ENCODE measurements at regions not wholly inside any gene's neighbourhood (a gene's known extent, or its start where the extent isn't known, plus 50 kb on each side); places are given as distances from the start of the nearest gene placed in this dataset.

DNA sequence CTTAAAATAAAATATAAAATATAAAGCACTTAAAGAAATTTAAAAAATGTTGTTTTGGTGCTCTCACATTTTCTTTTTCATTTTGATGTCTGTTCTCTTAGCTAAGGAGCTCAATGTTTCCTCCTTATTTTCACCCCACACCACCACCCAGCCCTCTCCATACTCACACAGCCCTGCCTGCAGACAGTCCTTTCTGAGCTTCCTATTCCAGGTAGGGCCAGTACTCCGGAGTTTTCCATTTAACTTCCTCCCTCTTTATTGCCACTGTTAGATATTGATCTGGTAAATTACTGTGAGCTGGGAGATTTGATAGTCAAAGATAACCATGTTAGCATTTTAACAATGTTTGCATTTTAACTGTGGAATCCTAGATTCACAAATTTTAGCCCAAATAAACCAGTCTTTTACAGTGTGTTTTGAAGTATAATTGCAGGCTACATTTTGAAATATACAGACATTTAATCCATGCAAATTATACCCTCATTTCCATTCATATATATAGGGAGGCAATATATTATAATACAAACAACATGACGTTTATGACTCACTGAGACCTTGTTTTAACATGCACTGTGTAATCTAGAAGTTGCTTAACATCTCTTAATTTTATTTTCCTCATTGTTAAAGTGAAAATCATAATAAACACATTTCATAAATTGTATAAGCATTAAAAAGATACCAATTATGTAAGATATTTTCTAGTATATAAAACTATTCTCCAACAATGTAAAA lies 927.1 kb downstream of the NR2F1-AS1 start:
- H3K4me1 Mint-ChIP-seq: no peaks in the 10 kb centered on the region
- H3K4me2 ChIP-seq (replicated peaks; ENCODE audit: low read depth, low read length, poor library complexity, severe bottlenecking): no peak overlapping the region
- H4K20me1 ChIP-seq (ENCODE audit: control insufficient read depth, insufficient read depth, low read length, poor library complexity, severe bottlenecking): no peaks in the 10 kb centered on the region
- H3K9ac ChIP-seq (ENCODE audit: low read length): no peak overlapping the region
- DNase-seq (no peak), ATAC-seq (ENCODE audit: low read depth) (no peak)
- H3K4me3 ChIP-seq (ENCODE audit: control extremely low read depth in 1 of 5, extremely low read depth in 1 of 5, insufficient read depth in 1 of 5, low read depth in 2 of 5, low read length in 4 of 5): no peak overlapping the region
- CTCF ChIA-PET: no interaction called here
- no peak overlapping the region for H3K4me3 Mint-ChIP-seq
- H3K9me3 Mint-ChIP-seq (ENCODE audit: insufficient read depth): no peaks in the 10 kb centered on the region
- TF ChIP-seq, protein P1, sequence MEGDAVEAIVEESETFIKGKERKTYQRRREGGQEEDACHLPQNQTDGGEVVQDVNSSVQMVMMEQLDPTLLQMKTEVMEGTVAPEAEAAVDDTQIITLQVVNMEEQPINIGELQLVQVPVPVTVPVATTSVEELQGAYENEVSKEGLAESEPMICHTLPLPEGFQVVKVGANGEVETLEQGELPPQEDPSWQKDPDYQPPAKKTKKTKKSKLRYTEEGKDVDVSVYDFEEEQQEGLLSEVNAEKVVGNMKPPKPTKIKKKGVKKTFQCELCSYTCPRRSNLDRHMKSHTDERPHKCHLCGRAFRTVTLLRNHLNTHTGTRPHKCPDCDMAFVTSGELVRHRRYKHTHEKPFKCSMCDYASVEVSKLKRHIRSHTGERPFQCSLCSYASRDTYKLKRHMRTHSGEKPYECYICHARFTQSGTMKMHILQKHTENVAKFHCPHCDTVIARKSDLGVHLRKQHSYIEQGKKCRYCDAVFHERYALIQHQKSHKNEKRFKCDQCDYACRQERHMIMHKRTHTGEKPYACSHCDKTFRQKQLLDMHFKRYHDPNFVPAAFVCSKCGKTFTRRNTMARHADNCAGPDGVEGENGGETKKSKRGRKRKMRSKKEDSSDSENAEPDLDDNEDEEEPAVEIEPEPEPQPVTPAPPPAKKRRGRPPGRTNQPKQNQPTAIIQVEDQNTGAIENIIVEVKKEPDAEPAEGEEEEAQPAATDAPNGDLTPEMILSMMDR (IDR thresholded peaks at IDR 0.05): no peak
- TF ChIP-seq EZH2 (IDR thresholded peaks at IDR 0.05; ENCODE audit: borderline replicate concordance, insufficient read depth, low read depth, low read length, poor library complexity, severe bottlenecking): no peak
- no peaks in the 10 kb centered on the region for H3K27me3 ChIP-seq (replicated peaks in 1 of 4; ENCODE audit: control extremely low read depth in 1 of 4, control insufficient read depth in 3 of 4, insufficient read depth in 4 of 4, low read length in 3 of 4)
- H2AFZ ChIP-seq (ENCODE audit: insufficient read depth, low read depth, low read length, poor library complexity, severe bottlenecking): no peak overlapping the region
- intact Hi-C loops (cut with micrococcal nuclease): no loop called here
- no peaks in the 10 kb centered on the region for H3K4me1 ChIP-seq (ENCODE audit: control insufficient read depth in 2 of 2, insufficient read depth in 2 of 2, low read length in 2 of 2)
- no peaks in the 10 kb centered on the region for H3K9me3 ChIP-seq (ENCODE audit: control extremely low read depth in 1 of 3, control insufficient read depth in 2 of 3, insufficient read depth in 1 of 3, low read length in 2 of 3)
- no peaks in the 10 kb centered on the region for H3K79me2 ChIP-seq (ENCODE audit: control insufficient read depth, insufficient read depth, low read length)
- H3K27me3 Mint-ChIP-seq: no peaks in the 10 kb centered on the region
- WGBS (ENCODE audit: insufficient coverage): no CpG with 5 or more reads among the region's 2 CpGs
- H3K27ac Mint-ChIP-seq: no peak overlapping the region
- no peak overlapping the region for H3K27ac ChIP-seq (ENCODE audit: low read length in 2 of 2)
- POLR2A ChIA-PET: no interaction called here
- H3K36me3 ChIP-seq (replicated peaks in 1 of 2; ENCODE audit: control extremely low read depth in 1 of 2, control insufficient read depth in 1 of 2, extremely low read depth in 1 of 2, insufficient read depth in 2 of 2, low read length in 1 of 2): no peaks in the 10 kb centered on the region

- intact Hi-C loops (cut with micrococcal nuclease): no loop called here
- H3K36me3 ChIP-seq (replicated peaks in 1 of 2; ENCODE audit: control extremely low read depth in 1 of 2, control insufficient read depth in 1 of 2, extremely low read depth in 1 of 2, insufficient read depth in 2 of 2, low read length in 1 of 2): no peaks in the 10 kb centered on the region
- H2AFZ ChIP-seq (ENCODE audit: insufficient read depth, low read depth, low read length, poor library complexity, severe bottlenecking): no peak overlapping the region
- H3K4me3 Mint-ChIP-seq: no peak overlapping the region
- TF ChIP-seq EZH2 (IDR thresholded peaks at IDR 0.05; ENCODE audit: borderline replicate concordance, insufficient read depth, low read depth, low read length, poor library complexity, severe bottlenecking): no peak
- TF ChIP-seq, protein P1 (IDR thresholded peaks at IDR 0.05): no peak
- no peaks in the 10 kb centered on the region for H4K20me1 ChIP-seq (ENCODE audit: control insufficient read depth, insufficient read depth, low read length, poor library complexity, severe bottlenecking)
- no peak overlapping the region for H3K9ac ChIP-seq (ENCODE audit: low read length)
- no peaks in the 10 kb centered on the region for H3K79me2 ChIP-seq (ENCODE audit: control insufficient read depth, insufficient read depth, low read length)
- ATAC-seq (ENCODE audit: low read depth) (no peak), DNase-seq (no peak)
- H3K9me3 ChIP-seq (ENCODE audit: control extremely low read depth in 1 of 3, control insufficient read depth in 2 of 3, insufficient read depth in 1 of 3, low read length in 2 of 3): no peaks in the 10 kb centered on the region
- H3K9me3 Mint-ChIP-seq (ENCODE audit: insufficient read depth): no peaks in the 10 kb centered on the region
- POLR2A ChIA-PET: no interaction called here
- no peak overlapping the region for H3K27ac Mint-ChIP-seq
- no peaks in the 10 kb centered on the region for H3K27me3 Mint-ChIP-seq
- WGBS (ENCODE audit: insufficient coverage): 80% methylated on average over 1 of the region's 1 CpG
- no peaks in the 10 kb centered on the region for H3K4me1 ChIP-seq (ENCODE audit: control insufficient read depth in 2 of 2, insufficient read depth in 2 of 2, low read length in 2 of 2)
- H3K4me2 ChIP-seq (replicated peaks; ENCODE audit: low read depth, low read length, poor library complexity, severe bottlenecking): no peak overlapping the region
- H3K4me3 ChIP-seq (ENCODE audit: control extremely low read depth in 1 of 5, extremely low read depth in 1 of 5, insufficient read depth in 1 of 5, low read depth in 2 of 5, low read length in 4 of 5): no peak overlapping the region
- H3K27ac ChIP-seq (ENCODE audit: low read length in 2 of 2): no peak overlapping the region
- H3K27me3 ChIP-seq (replicated peaks in 1 of 4; ENCODE audit: control extremely low read depth in 1 of 4, control insufficient read depth in 3 of 4, insufficient read depth in 4 of 4, low read length in 3 of 4): no peaks in the 10 kb centered on the region
- H3K4me1 Mint-ChIP-seq: no peaks in the 10 kb centered on the region
- CTCF ChIA-PET: no interaction called here
Measured at GRCh38 chr5:92652756-92653155, 928.3 kb downstream of the NR2F1-AS1 start.

All from B cell (primary cell).